HCT116 (cell line): ENCODE measurements at regions not wholly inside any gene's neighbourhood (a gene's known extent, or its start where the extent isn't known, plus 50 kb on each side); places are given as distances from the start of the nearest gene placed in this dataset.

Experiments used
- ATAC-seq: fragments of 200-7000 bp; cut with Tn5 transposase; 2 replicates; pipeline ENCODE4 v1.9.1; 2020; ENCODE audit warnings: mild to moderate bottlenecking, moderate library complexity
- BruUV-seq: library from RNA; stranded (reverse); fragments of 400-500 nt; replicated peaks from 2 replicates; lab custom pipeline; 2021; lab: Mats Ljungman, UMichigan
- CTCF ChIA-PET: fragments of 300-600 bp; sonication (Branson Sonifier 250); formaldehyde crosslinking; loops from one replicate; lab custom pipeline; 2021; ENCODE audit warnings: antibody characterized with exemption; lab: Charles Lee
- POLR2A ChIA-PET: fragments of 300-600, 350-600 bp; sonication (Branson Sonifier 250); formaldehyde crosslinking; loops from one replicate; lab custom pipeline; 2021; ENCODE audit warnings: antibody characterized with exemption; lab: Charles Lee
- RAD21 ChIA-PET, 2 experiments: fragments of 300-600 bp; sonication (Branson Sonifier 250); formaldehyde crosslinking; loops; one replicate each; lab custom pipeline; 2023; ENCODE audit warnings: low total read pairs in 2 of 2; ENCODE audit not compliant: uncharacterized antibody in 2 of 2, unreplicated experiment in 2 of 2, low non-redundant PET in 1 of 2; lab: Charles Lee
- DNase-seq: peaks from one replicate; pipeline ENCODE4 v3.0.0-alpha.2; 2010; ENCODE audit warnings: low read depth, low spot score
- H2AFZ ChIP-seq: fragments of 200-600 bp; shearing (Covaris generic), sonication (generic); 2 replicates; pipeline ENCODE4 v1.6.1; 2017; ENCODE audit warnings: low read depth, mixed run types, mixed read lengths, antibody characterized with exemption, low read length; ENCODE audit not compliant: poor library complexity, severe bottlenecking
- H3K27ac ChIP-seq: 2 replicates; pipeline ENCODE4 v1.5.1; 2012; ENCODE audit warnings: low read depth, low read length
- H3K27me3 ChIP-seq: fragments of 200-600 bp; sonication (generic); 2 replicates; pipeline ENCODE4 v1.6.1; 2016; ENCODE audit warnings: mixed run types, low read length, mixed read lengths; ENCODE audit not compliant: insufficient read depth
- H3K36me3 ChIP-seq, 2 experiments: fragments of 200-500 bp in 1 of 2; fragments of 200-600 bp in 1 of 2; sonication (Bioruptor generic) in 1 of 2; sonication (generic) in 1 of 2; 2 replicates each; pipeline versions ENCODE4 v1.5.1 to v1.6.1; 2014 to 2016; ENCODE audit warnings: low read length in 2 of 2, inconsistent platforms in 1 of 2, mixed read lengths in 1 of 2, mixed run types in 1 of 2; ENCODE audit not compliant: insufficient read depth in 2 of 2, control insufficient read depth in 1 of 2
- H3K4me1 ChIP-seq, 2 experiments: fragments of 200-600 bp in 1 of 2; sonication (generic) in 1 of 2; 2 replicates each; pipeline versions ENCODE4 v1.5.1 to v1.6.1; 2012 to 2017; ENCODE audit warnings: low read length in 2 of 2, inconsistent platforms in 1 of 2, mild to moderate bottlenecking in 1 of 2, mixed read lengths in 1 of 2, mixed run types in 1 of 2, moderate library complexity in 1 of 2; ENCODE audit not compliant: insufficient read depth in 2 of 2, control insufficient read depth in 1 of 2
- H3K4me2 ChIP-seq: fragments of 200-600 bp; sonication (generic); 2 replicates; pipeline ENCODE4 v1.6.1; 2017; ENCODE audit warnings: mixed run types, low read length, mixed read lengths
- H3K4me3 ChIP-seq, 2 experiments: fragments of 200-600 bp in 1 of 2; sonication (generic) in 1 of 2; replicated peaks in 1 of 2; 2 replicates each; pipeline ENCODE4 v1.5.1; 2011 to 2016; ENCODE audit warnings: low read length in 2 of 2, control low read depth in 1 of 2, low read depth in 1 of 2, mild to moderate bottlenecking in 1 of 2, mixed read lengths in 1 of 2, mixed run types in 1 of 2
- H3K79me2 ChIP-seq: fragments of 200-600 bp; sonication (generic); 2 replicates; pipeline ENCODE4 v1.6.1; 2017; ENCODE audit warnings: mild to moderate bottlenecking, mixed run types, low read length, moderate library complexity, mixed read lengths; ENCODE audit not compliant: insufficient read depth
- H3K9ac ChIP-seq: fragments of 200-600 bp; sonication (generic); 2 replicates; pipeline ENCODE4 v1.6.1; 2016; ENCODE audit warnings: low read length, mixed read lengths
- H3K9me2 ChIP-seq: fragments of 200-600 bp; sonication (generic), shearing (Covaris generic); 2 replicates; pipeline ENCODE4 v1.6.1; 2017; ENCODE audit warnings: mixed run types, mild to moderate bottlenecking, moderate library complexity; ENCODE audit not compliant: insufficient read depth
- H3K9me3 ChIP-seq, 2 experiments: fragments of 200-500 bp in 1 of 2; fragments of 200-600 bp in 1 of 2; sonication (Bioruptor generic) in 1 of 2; sonication (generic) in 1 of 2; 2 replicates each; pipeline ENCODE4 v1.6.1; 2014 to 2017; ENCODE audit warnings: low read length in 2 of 2, mixed read lengths in 2 of 2, inconsistent platforms in 1 of 2, low read depth in 1 of 2, mild to moderate bottlenecking in 1 of 2, mixed run types in 1 of 2, moderate library complexity in 1 of 2; ENCODE audit not compliant: control insufficient read depth in 1 of 2, insufficient read depth in 1 of 2
- H4K20me1 ChIP-seq: fragments of 200-600 bp; sonication (generic), shearing (Covaris generic); 2 replicates; pipeline ENCODE4 v1.6.1; 2017; ENCODE audit warnings: mixed run types, mild to moderate bottlenecking, moderate library complexity; ENCODE audit not compliant: insufficient read depth
- CEBPB ChIP-seq: IDR thresholded peaks from 2 replicates; pipeline ENCODE4 v1.6.1; 2012; ENCODE audit warnings: low read depth
- ELF1 ChIP-seq: IDR thresholded peaks from 2 replicates; pipeline ENCODE4 v1.6.1; 2012; ENCODE audit warnings: low read depth, borderline replicate concordance
- EZH2 ChIP-seq: fragments of 200-600 bp; sonication (generic); IDR thresholded peaks from 2 replicates; pipeline ENCODE4 v1.6.1; 2017; ENCODE audit warnings: antibody characterized with exemption, mixed run types
- EZH2phosphoT487 ChIP-seq: fragments of 200-600 bp; IDR thresholded peaks from 2 replicates; pipeline ENCODE4 v1.6.1; 2018; ENCODE audit warnings: antibody characterized with exemption, borderline replicate concordance
- FOSL1 ChIP-seq: IDR thresholded peaks from 2 replicates; pipeline ENCODE4 v1.6.1; 2012; ENCODE audit warnings: low read depth
- JUND ChIP-seq: IDR thresholded peaks from 2 replicates; pipeline ENCODE4 v1.6.1; 2012
- POLR2A ChIP-seq: IDR thresholded peaks from 2 replicates; pipeline ENCODE4 v1.7.0; 2011; ENCODE audit warnings: borderline replicate concordance; ENCODE audit not compliant: insufficient read depth, insufficient read length; ENCODE audit errors: extremely low read depth
- POLR2AphosphoS5 ChIP-seq: IDR thresholded peaks from 2 replicates; pipeline ENCODE4 v1.6.1; 2011; ENCODE audit warnings: mild to moderate bottlenecking, low read depth, low read length, moderate library complexity
- SIN3A ChIP-seq: IDR thresholded peaks from 2 replicates; pipeline ENCODE4 v1.6.1; 2012; ENCODE audit warnings: low read depth
- SP1 ChIP-seq: IDR thresholded peaks from 2 replicates; pipeline ENCODE4 v1.6.1; 2012; ENCODE audit warnings: low read depth
- SRF ChIP-seq: IDR thresholded peaks from 2 replicates; pipeline ENCODE4 v1.6.1; 2012; ENCODE audit warnings: low read depth
- YY1 ChIP-seq: IDR thresholded peaks from 2 replicates; pipeline ENCODE4 v1.6.1; 2011; ENCODE audit warnings: low read length, low read depth, moderate library complexity, mild to moderate bottlenecking; ENCODE audit not compliant: insufficient replicate concordance; ENCODE audit errors: extremely low read depth
- intact Hi-C: fragments of 100-400 bp; cut with micrococcal nuclease; formaldehyde crosslinking; loops from 2 replicates; pipeline ENCODE4 v1.10.0; 2022
- TF ChIP-seq, protein P1 (sequence below): IDR thresholded peaks from 2 replicates; pipeline ENCODE4 v1.6.1; 2011; ENCODE audit warnings: mild to moderate bottlenecking, low read length, moderate library complexity; ENCODE audit not compliant: insufficient replicate concordance; ENCODE audit errors: extremely low read depth
- TF ChIP-seq, protein P2 (sequence below): IDR thresholded peaks from 2 replicates; pipeline ENCODE4 v1.6.1; 2012; ENCODE audit warnings: low read depth
- TF ChIP-seq, protein P3 (sequence below): IDR thresholded peaks from 2 replicates; pipeline ENCODE4 v1.6.1; 2012
- TF ChIP-seq, protein P4 (sequence below), 3 experiments: fragments of 200-600 bp in 1 of 3; sonication (generic) in 1 of 3; IDR thresholded peaks in 2 of 3; conservative IDR thresholded peaks in 1 of 3; 2 replicates each; pipeline ENCODE4 v1.5.1; 2012 to 2017; ENCODE audit warnings: low read depth in 2 of 3, low read length in 2 of 3, antibody characterized with exemption in 1 of 3, borderline replicate concordance in 1 of 3, control low read depth in 1 of 3, mild to moderate bottlenecking in 1 of 3, mixed read lengths in 1 of 3, mixed run types in 1 of 3, moderate library complexity in 1 of 3; ENCODE audit not compliant: insufficient read depth in 1 of 3

DNA sequence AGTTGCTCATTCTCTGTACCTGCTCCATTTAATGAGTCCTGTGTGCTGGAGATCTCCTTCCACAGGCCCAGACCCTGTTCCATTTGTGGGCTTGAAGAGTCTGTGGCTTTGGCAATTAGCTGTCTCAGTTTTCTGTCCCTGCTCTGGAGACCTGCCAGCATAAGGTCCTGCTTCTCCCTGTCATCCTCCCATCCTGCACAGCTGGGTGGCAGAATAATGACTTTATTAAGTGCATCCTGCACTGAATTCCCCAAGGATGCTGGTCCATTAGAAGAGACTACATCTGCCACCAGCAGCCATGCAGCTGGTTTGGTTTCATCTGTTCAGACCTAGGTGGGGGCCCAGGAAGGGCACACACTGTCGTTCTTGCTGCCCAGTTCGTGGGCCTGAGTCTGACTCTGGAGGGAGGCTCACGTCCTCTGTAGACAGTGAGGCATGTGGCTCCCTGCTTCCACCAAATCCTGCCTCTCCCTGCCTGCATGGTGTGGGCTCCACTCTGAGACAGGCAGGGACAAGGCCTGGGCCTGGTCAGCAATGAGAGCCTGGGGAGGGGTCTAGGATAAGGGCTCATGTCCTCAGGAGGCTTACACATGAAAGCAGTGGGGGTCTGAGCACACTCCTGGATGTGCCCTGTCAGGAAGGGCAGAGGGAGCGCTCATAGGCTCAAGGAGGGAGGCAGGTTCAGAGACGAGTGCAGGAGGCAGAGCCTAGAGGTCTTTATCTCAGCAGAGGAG is 78.4 kb upstream of the PRR23E start:
- H3K9me2 ChIP-seq = no peaks in the 10 kb centered on the region
- no peak overlapping the region for H3K4me3 ChIP-seq
- intact Hi-C loops = no loop called here
- ChIA-PET RAD21 (no interaction called here), CTCF (no interaction called here), POLR2A (no interaction called here)
- DNase-seq = no peak
- no peak overlapping the region for H3K9ac ChIP-seq
- no peak overlapping the region for H2AFZ ChIP-seq
- no peaks in the 10 kb centered on the region for H4K20me1 ChIP-seq
- peaks cover 8% of the 10 kb centered on the region in 2 experiments; a peak in 2 of 4 replicates for H3K9me3 ChIP-seq
- H3K4me2 ChIP-seq = no peak overlapping the region
- no peaks in the 10 kb centered on the region for H3K4me1 ChIP-seq
- H3K79me2 ChIP-seq = no peaks in the 10 kb centered on the region
- no peaks in the 10 kb centered on the region; the same call in 1 of the 2 replicates for H3K27me3 ChIP-seq
- no peaks in the 10 kb centered on the region for H3K36me3 ChIP-seq
- no peak for ATAC-seq
- BruUV-seq = no TSS peak
- TF ChIP-seq EZH2 = no peak
- TF ChIP-seq, protein P1, sequence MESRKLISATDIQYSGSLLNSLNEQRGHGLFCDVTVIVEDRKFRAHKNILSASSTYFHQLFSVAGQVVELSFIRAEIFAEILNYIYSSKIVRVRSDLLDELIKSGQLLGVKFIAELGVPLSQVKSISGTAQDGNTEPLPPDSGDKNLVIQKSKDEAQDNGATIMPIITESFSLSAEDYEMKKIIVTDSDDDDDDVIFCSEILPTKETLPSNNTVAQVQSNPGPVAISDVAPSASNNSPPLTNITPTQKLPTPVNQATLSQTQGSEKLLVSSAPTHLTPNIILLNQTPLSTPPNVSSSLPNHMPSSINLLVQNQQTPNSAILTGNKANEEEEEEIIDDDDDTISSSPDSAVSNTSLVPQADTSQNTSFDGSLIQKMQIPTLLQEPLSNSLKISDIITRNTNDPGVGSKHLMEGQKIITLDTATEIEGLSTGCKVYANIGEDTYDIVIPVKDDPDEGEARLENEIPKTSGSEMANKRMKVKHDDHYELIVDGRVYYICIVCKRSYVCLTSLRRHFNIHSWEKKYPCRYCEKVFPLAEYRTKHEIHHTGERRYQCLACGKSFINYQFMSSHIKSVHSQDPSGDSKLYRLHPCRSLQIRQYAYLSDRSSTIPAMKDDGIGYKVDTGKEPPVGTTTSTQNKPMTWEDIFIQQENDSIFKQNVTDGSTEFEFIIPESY = no peak
- no peak for TF ChIP-seq JUND
- no peak for TF ChIP-seq EZH2phosphoT487
- TF ChIP-seq, protein P2, sequence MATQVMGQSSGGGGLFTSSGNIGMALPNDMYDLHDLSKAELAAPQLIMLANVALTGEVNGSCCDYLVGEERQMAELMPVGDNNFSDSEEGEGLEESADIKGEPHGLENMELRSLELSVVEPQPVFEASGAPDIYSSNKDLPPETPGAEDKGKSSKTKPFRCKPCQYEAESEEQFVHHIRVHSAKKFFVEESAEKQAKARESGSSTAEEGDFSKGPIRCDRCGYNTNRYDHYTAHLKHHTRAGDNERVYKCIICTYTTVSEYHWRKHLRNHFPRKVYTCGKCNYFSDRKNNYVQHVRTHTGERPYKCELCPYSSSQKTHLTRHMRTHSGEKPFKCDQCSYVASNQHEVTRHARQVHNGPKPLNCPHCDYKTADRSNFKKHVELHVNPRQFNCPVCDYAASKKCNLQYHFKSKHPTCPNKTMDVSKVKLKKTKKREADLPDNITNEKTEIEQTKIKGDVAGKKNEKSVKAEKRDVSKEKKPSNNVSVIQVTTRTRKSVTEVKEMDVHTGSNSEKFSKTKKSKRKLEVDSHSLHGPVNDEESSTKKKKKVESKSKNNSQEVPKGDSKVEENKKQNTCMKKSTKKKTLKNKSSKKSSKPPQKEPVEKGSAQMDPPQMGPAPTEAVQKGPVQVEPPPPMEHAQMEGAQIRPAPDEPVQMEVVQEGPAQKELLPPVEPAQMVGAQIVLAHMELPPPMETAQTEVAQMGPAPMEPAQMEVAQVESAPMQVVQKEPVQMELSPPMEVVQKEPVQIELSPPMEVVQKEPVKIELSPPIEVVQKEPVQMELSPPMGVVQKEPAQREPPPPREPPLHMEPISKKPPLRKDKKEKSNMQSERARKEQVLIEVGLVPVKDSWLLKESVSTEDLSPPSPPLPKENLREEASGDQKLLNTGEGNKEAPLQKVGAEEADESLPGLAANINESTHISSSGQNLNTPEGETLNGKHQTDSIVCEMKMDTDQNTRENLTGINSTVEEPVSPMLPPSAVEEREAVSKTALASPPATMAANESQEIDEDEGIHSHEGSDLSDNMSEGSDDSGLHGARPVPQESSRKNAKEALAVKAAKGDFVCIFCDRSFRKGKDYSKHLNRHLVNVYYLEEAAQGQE = no peak
- TF ChIP-seq ELF1 = no peak
- TF ChIP-seq YY1 = no peak
- no peak for TF ChIP-seq FOSL1
- no peak for TF ChIP-seq SP1
- TF ChIP-seq, protein P3, sequence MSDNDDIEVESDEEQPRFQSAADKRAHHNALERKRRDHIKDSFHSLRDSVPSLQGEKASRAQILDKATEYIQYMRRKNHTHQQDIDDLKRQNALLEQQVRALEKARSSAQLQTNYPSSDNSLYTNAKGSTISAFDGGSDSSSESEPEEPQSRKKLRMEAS = no peak
- no peak for TF ChIP-seq POLR2A
- no peak for TF ChIP-seq SIN3A
- TF ChIP-seq, protein P4, sequence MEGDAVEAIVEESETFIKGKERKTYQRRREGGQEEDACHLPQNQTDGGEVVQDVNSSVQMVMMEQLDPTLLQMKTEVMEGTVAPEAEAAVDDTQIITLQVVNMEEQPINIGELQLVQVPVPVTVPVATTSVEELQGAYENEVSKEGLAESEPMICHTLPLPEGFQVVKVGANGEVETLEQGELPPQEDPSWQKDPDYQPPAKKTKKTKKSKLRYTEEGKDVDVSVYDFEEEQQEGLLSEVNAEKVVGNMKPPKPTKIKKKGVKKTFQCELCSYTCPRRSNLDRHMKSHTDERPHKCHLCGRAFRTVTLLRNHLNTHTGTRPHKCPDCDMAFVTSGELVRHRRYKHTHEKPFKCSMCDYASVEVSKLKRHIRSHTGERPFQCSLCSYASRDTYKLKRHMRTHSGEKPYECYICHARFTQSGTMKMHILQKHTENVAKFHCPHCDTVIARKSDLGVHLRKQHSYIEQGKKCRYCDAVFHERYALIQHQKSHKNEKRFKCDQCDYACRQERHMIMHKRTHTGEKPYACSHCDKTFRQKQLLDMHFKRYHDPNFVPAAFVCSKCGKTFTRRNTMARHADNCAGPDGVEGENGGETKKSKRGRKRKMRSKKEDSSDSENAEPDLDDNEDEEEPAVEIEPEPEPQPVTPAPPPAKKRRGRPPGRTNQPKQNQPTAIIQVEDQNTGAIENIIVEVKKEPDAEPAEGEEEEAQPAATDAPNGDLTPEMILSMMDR (IDR thresholded peaks at IDR 0.05 in 2 of 3, conservative IDR thresholded peaks at IDR 0.05 in 1 of 3; ENCODE audit: borderline replicate concordance in 1 of 3, insufficient read depth in 1 of 3, low read depth in 2 of 3, low read length in 2 of 3) = no peak
- TF ChIP-seq CEBPB = no peak
- TF ChIP-seq SRF = no peak
- TF ChIP-seq POLR2AphosphoS5 = no peak
- TF ChIP-seq, all 23 proteins: peak for 0
- no peak overlapping the region for H3K27ac ChIP-seq
